Hypothalamus (tissue), 51 donors: ENCODE measurements at regions not wholly inside any gene's neighbourhood (a gene's known extent, or its start where the extent isn't known, plus 50 kb on each side); places are given as distances from the start of the nearest gene placed in this dataset.
"Not testable (repeated sequence)": the region's sequence is repeated elsewhere in the genome, so short reads cannot be mapped to it uniquely, and the experiment has no call there.

Experiments used
- DNase-seq, 51 donors: peaks; one replicate each; lab custom pipeline; 2025; lab: John Stamatoyannopoulos, UW

DNA sequence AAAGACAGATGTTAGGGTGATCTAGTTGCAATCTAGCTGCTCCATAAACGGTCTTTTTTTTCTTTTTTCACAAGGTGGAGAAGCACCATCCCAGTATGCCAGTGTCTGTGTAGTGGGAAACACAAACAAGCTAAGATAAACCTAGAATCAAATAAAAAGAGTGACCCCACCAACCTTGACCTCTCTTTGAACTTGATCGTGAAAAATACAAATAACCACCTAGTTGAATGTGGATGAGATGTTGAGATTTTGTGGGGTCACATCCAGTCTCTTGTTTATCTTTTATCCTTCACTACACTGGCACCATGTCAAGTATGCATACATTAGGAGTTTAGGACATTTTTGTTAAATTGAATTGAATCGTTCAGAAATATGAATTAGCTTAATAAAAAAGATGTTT lies 194.6 kb upstream of the EYA4 start:
- DNase-seq = no peak

DNA sequence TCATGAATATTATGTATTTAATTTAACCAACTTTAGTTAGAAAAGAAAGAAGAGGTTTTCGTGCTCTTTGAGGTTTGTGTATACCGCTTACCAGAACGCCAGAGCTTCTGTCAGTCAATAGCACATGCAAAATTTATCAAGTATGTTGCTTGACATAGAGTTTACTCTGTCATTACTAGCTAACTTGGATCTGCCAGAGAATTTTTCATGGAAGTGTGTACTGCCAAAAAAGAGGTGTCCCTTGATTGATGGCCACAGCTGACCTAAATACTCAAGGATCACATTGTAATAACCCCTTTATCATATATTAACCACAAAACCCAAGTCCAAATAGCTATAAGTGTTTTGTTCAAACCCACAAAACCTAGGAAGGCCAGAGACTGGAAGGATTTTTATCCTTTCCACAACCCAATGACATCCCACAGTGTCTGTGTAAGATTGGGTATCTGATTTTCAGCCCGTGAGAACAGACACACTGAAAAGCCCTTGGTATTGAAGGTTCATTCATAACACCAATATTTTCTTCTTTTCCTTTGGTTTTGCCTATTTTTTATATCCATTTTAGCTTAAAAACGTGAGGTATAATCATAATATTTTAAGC lies 194.0 kb upstream of the EYA4 start:
- no peak for DNase-seq

DNA sequence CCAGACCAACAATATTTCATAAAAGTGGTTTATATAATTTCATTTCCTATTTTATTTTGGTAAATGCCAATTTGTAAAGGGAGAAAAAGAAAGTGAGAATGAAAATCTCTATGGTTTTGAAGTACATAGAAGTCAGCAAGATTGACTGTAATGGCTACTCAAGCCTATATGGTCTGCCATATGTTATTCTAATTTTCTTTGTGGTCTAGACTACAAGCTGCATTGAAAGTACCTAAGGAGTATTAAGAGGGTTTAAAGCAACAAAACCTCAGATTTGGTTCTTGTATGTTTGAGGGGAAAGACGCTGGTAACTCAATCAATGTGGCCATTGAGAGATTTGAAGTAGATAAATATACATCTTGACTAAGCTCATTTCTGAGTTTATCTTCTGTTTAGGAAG lies 193.5 kb upstream of the EYA4 start:
- no peak for DNase-seq

DNA sequence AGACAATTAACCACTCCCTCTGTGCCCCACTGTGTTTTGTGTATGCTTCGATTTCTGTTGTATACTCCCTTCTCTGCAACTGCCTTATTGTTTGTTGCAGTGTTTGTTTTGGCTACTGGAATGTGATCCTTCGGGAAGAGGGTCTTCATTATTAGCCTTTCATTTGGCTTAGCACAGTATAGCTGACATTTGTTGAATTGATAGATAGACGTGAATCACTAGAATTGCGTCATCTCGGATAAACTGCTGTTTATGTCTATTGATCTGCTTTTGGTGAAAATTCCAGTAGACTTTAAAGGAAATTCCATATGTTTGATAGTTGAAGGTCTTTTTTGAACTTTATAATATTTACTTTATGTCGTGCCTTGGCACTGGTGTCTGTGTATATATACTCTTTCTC lies 189.9 kb upstream of the EYA4 start:
- no peak for DNase-seq

DNA sequence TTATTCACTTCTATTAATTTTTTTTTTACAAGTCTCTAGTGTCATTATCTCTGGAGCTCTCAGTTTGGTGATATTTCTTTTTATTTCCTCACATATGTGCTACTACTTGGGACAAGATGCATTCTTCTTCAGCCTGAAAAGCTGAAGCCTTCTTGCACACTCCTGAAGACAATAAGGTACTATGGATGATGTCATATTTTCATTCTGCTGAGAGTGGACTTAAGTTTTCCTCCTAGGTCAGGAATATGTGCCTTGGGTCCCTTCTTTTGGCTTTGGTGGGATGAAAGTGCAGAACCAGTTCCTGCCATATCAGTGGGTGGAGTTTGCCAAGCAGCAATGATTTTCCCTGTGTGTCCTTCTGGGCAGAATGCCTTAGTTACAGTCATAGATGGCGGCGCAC lies 188.7 kb upstream of the EYA4 start:
- DNase-seq = no peak

DNA sequence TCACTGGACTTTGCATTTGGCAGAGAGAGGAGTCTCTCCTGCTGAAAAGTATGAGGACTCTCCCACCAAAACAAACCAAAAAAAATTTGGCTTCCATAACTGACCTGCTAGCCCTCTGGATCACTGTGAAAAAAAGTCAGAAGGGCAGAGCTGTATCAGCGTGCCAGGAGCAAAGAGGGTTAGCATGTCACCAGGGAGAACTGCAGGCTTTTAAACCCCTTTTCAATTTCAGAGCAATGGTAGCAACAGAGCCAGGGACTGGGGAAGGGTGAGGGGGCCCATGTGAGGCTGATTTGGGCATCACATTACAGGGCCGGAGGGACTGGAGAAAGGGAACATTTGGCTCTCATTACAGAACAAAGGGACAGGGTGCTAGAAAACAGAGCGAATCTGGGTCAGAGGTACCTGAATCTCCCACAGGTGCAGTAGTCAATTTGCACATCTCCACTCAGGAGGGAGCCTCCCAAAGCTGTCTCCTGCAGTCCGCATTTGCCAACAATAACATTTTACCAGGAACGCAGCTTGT lies 185.7 kb upstream of the EYA4 start:
- DNase-seq = no peak

DNA sequence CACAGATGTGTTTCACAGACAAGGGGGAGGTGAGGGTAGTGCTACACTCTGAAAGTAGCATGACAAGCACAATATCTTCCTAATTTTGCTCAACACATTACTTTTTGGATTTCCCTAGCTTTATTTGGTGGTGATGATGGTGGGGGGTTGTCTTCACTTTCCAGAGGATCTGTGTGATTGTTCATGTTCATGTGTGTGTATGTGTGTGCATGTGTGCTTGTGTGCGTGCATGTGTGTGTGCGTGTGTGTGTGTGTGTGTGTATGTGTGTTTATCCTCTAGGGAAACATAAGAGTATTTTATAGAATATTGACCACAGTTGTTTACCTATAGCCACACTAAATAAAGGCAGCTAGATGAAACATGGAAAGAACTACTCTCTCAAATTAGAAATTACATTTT lies 183.8 kb upstream of the EYA4 start:
- no peak for DNase-seq

DNA sequence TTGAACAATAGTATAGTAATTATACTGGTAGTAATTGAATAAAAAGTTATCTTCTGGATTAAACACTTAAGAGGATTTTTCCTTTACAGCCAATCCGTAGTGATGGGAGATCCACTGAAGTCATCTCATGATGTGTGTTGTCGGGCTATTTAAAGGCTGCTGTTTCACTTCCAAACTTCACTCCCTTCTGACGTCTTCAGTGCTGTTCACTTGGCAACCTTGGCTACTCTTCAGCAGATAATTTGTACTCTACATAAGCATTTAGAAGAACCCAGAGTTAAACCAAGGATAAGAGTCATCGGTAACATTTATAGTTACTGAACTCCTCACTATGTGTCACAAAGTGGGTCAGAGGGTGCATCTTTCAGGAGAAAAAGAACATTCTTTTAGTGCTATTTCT lies 179.1 kb upstream of the EYA4 start:
- no peak for DNase-seq

DNA sequence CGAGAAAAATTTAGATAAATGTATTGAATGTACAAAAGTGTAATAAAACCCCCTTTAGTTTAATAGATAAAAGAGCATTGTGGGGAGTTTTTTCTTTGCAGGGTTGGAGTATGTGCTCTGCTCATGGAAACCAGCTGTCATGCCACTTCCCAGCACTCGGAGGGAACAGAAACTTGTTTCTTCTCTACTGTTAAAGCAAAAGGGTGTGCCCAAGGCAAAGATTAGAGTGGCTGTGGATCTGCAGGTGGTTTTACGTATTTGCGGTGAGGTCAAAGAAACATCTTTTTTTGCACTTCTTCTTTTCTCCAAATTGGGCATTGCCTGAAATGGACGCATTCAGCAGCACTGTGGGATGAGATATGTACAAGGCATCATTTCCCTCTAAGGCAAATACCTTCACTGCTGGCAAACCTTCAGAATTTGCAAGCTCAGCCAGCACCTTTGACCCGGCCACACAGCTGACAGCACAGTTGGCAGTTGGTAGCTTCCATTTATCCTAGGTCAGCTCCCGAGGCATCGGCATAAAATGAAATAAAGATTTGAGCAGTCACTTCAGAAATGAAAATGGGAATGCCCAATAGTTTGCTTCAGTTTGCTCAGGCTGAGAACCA lies 178.4 kb upstream of the EYA4 start:
- no peak for DNase-seq

DNA sequence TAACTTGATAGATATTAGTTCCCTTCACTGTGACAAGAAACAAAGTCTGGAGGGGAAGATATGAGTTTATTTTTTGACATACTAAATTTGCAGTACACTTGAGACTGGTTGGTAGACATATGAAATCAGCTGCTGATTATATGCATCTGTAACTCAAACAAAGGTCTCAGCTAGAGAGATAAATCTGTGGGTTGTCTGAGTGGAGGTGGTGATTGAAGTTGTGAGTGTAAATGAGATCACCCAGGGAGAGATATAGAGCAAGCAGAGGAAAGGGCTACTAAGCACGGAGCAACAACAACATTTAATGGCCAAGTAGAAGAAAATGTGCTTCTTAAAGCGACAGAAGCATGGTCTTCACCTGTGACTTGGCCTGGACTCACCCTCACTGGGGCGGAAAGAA lies 173.2 kb upstream of the EYA4 start:
- no peak for DNase-seq

DNA sequence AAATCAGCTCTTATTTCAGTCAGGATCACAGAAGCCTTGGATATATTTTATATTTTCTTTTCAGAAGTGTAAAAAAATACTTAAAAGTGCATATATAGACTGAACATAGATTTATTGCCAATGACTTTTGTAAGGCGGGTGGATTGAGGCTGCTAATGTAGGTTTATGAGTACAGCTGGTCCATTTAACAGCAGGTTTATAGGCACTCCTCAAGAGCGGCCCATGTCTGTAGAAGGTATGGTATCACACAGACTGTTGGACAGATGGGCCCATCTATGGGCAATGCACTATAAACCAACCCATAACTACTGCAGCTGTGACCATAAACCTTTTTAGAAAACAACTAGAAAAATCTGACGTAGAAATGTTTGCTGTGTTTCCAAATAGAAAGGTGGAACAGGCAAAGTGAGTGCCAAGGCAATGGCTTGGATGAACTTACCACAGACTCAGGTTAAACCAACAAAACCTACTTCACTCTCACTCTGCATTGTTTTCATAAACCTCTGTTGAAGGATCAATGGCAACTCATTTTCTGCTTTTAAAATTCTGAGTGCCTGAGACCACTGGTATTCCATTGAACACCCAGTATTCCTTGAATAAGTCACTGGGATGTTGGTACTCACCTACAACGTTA lies 170.6 kb upstream of the EYA4 start:
- DNase-seq = no peak

DNA sequence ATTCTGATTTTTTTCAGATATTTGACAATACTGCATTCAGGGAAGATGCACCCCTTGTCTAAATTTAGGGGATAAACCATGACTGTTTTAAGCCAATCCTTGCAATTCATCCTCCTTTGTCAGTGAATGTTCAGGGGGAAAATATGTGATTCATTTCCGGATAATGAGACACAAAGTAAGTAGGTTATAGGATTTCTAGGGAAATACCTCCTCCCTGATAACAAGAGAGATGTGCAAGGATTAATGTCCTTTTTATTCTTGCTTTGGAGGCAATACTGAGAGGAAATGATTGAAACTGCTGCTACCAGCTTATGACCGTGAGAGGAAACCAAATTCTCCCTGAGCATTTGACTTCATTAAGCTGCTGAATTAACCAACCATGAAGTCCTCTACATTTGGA lies 161.3 kb upstream of the EYA4 start:
- DNase-seq = no peak

DNA sequence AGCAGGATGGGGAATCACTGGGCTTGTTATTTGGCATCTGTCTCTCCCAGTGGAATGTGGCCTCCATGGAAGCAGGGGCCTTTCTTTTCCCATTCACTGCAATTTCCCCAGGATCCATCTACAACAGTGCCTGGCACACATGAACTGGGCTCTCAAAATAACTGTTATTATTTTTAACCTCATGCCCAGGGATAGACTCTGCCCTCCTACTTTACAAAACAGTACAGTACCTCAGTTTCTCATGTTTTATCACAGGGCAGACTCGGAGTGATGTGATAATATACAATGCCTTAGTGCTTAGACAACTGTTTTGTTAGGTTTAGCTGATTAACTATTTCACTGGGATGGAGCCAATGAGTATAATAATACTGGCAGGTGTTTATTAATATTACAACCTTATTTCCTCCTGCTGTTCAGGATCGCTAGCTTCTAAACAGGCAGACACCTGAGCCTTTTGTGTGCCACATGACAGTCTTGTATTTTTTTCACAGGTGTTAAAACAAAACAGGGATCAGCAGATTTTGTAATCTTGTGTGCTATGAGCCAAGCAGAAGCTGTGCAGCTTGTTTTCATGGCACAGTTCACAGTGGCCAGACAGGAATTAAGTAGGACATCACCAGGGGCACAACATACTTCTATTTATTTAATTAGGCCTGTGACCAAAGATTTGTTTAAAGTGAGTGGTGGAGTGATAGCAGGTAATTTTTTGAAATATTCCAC lies 157.7 kb upstream of the EYA4 start:
- DNase-seq = no peak

DNA sequence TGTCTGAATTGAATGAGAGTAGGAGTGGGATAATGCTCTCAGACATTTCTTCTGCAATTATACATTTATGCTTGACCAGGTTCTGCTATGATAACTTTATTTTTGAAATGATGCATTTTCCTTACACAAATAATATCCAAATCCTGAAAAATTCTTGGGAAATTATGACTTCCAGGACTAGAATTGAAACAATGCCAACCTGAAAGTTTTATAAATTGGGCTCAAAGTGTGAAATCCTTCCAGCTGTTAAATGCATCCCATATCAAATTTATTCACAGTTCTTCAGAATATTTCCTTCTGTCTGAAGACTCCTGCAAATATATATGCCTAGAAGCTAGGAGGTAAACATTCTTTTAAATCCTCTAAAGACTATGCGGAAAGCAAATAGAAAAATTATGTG lies 155.7 kb upstream of the EYA4 start:
- no peak for DNase-seq

DNA sequence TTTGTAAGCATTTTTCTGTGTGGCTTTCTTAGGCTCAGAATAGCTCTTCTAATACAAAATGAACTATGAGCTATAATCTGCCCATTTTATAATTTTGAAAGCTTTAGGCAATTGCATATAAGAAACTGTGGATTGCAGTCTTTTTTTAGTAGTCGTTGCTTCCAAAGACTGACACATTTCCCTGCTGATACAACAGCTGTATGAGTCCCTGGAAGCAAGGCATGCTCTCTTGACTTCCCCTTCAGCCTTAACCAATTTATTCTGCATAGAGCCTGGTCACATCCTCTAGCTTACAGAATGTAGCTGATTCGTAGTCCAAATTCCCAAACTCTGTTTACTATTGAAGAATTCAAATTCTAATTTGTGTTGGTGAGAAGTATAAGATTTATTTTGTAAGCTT lies 155.3 kb upstream of the EYA4 start:
- no peak for DNase-seq

DNA sequence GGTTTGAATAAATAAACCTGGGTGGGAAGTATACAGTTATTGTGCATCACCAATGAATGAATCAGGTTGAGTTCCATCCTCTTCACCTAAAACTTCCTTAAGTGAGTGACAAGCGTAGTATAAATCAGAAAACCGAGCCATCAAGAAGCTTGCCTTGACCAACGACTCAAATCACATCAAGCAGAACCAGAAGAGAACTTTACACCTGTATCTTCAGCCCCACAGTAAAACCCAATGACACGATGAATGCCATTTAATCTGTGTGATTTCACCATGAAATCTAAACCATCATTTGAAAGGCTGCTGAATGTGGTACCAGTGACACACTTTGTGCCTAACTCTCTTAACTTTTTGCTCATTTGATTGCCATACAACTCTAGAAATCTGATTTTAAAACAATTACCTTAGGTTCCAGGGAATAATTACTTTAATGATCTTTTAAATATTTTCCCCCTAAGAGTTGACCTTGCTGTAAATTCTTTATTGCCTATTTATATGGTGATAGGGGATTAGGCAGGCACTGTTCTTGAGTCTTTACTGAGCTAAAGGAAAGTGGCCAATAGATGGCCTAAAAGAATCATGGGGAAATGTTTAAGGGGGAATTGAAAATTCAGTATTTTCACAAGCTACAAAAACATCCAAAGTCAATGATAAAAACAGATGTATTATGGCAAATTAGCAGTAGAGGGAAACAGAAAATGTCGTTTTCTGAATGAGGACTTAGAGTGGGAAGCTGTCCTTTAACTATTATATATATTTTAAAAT lies 152.0 kb upstream of the EYA4 start:
- no peak for DNase-seq

DNA sequence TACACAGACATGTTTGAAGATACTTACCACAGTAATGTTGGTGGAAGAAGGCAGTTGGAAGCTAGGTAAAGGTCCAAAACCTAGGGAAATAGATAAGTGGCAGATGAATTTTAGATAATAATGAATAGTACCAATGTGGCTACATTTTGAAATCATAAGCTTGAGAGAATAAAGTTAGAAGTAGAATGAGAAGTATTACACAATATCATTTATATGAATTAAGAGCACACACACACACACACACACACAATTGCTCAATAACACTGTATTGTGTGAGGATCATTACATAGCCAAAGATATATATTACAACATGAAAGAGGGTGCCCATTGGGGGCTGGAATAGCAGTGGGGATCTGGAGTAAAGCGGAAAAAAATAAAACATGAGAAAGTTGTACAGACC lies 149.0 kb upstream of the EYA4 start:
- DNase-seq = no peak

DNA sequence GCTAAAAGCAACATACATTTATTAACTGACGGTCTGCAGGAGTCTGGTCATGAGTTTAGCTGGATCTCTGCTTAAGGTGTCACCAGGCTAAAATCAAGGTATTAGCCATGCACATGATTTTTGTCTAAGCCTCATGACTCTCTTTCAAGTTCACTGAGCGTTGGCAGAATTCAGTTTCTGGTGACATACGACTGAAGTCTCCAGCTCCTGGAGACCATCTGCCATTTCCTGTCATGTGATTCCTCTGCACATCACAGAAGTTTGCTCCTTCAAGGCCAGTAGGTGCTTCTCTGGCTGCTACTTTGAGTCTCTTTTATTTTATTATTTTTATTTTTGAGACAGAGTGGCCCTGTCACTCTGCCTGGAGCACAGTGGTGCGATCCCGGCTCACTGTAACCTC lies 148.4 kb upstream of the EYA4 start:
- DNase-seq = no peak

DNA sequence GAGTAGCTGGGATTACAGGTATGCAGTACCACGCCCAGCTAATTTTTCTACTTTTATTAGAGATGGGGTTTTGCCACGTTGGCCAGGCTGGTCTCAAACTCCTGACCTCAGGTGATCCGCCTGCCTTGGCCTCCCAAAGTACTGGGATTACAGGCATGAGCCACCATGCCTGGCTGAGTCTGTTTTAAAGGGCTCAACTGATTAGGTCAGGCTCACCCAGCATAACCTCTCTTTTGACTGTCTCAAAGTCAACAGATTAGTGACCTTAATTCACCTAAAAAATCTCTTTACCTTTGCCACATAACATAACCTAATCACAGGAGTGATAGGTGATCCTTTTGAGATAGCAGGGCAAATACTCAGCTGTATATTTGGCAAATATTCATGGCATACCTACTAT lies 147.9 kb upstream of the EYA4 start:
- DNase-seq = not testable (repeated sequence)

DNA sequence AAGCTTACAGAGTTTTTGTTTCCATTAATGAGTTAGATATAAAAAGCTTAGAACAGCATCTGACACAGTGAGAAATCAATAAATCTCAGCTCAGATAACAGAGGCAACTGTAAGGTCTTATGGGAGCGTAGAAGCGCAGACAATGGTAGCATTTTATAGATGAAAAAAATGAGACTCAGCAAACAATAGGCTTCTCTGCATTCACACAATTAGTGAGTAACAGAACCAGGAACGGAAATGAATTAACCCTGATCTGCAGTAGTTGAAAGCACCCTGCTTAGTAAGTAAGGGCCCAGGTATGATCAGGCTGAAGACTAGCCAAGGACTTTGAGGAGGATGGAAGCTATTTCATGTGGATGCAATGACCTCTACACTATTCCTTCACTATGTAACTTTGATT lies 147.2 kb upstream of the EYA4 start:
- DNase-seq = peak in 5 of 51 donors; percentile 2 to 61 (median 20)

DNA sequence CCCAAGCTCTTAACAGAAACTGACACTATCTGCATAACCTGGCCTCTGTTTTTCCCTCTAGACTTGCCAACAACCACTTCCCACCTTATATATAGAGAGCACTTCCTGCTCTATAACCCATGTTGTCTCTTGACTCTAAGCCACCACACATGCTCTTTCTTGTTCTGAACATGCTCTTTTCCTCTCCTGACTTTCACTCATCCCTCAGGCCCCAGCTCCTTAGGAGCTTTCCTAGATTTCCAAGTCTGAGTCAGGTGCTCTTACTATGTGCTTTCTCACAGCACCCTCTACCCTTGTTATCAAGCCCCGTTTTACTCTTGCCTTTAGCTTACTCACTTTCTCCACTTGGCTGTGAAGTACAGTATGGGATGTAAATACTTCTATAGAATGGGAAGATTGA lies 143.9 kb upstream of the EYA4 start:
- no peak for DNase-seq
